Mesenteric fat pad (tissue), 1 donor: ENCODE measurements at regions not wholly inside any gene's neighbourhood (a gene's known extent, or its start where the extent isn't known, plus 50 kb on each side); places are given as distances from the start of the nearest gene placed in this dataset.
"Not testable (repeated sequence)": the region's sequence is repeated elsewhere in the genome, so short reads cannot be mapped to it uniquely, and the experiment has no call there.

Experiments used
- DNase-seq: peaks from one replicate; pipeline ENCODE4 v3.0.0-alpha.2; 2020; ENCODE audit warnings: low spot score
- donor health status: DM: yes; HTN: yes; CAD: no.

- DNase-seq, result no peak
These were observed 135.8 kb upstream of the FOXD4L5 start for GRCh38 chr9:65420771-65421170.

- not testable (repeated sequence) for DNase-seq
These were observed 134.0 kb upstream of the FOXD4L5 start for GRCh38 chr9:65418966-65419365.

- not testable (repeated sequence) for DNase-seq
These were observed 131.9 kb upstream of the FOXD4L5 start for GRCh38 chr9:65416948-65417347.

GRCh38 chr9:65414249-65414648, 129.2 kb upstream of the FOXD4L5 start:
- not testable (repeated sequence) for DNase-seq

- DNase-seq, result not testable (repeated sequence)
These were observed 128.4 kb upstream of the FOXD4L5 start for GRCh38 chr9:65413371-65413770.

- no peak for DNase-seq
These were observed 126.9 kb upstream of the FOXD4L5 start for GRCh38 chr9:65411901-65412300.

GRCh38 chr9:65411336-65411735, 126.3 kb upstream of the FOXD4L5 start:
- no peak for DNase-seq

GRCh38 chr9:65410926-65411325, 125.9 kb upstream of the FOXD4L5 start:
- no peak for DNase-seq

GRCh38 chr9:65409471-65409980, 124.5 kb upstream of the FOXD4L5 start:
- no peak for DNase-seq

GRCh38 chr9:65408806-65409205, 123.8 kb upstream of the FOXD4L5 start:
- not testable (repeated sequence) for DNase-seq

- not testable (repeated sequence) for DNase-seq
These were observed 121.6 kb upstream of the FOXD4L5 start for GRCh38 chr9:65406625-65407024.

- DNase-seq, result not testable (repeated sequence)
These were observed 120.8 kb upstream of the FOXD4L5 start for GRCh38 chr9:65405766-65406165.

GRCh38 chr9:65405253-65405652, 120.2 kb upstream of the FOXD4L5 start:
- DNase-seq, result no peak

- peak; percentile 72 for DNase-seq
These were observed 119.4 kb upstream of the FOXD4L5 start for GRCh38 chr9:65404232-65405006.

- DNase-seq, result peak; percentile 79
These were observed 118.7 kb upstream of the FOXD4L5 start for GRCh38 chr9:65403721-65404120.

GRCh38 chr9:65403072-65403471, 118.1 kb upstream of the FOXD4L5 start:
- DNase-seq, result peak; percentile 81

- peak; percentile 82 for DNase-seq
These were observed 117.3 kb upstream of the FOXD4L5 start for GRCh38 chr9:65402206-65402870.

GRCh38 chr9:65401456-65402045, 116.5 kb upstream of the FOXD4L5 start:
- DNase-seq, result peak; percentile 60

GRCh38 chr9:65400886-65401285, 115.9 kb upstream of the FOXD4L5 start:
- peak; percentile 81 for DNase-seq

GRCh38 chr9:65397763-65398719, 113.0 kb upstream of the FOXD4L5 start:
- DNase-seq, result peak; percentile 84

- DNase-seq, result not testable (repeated sequence)
These were observed 112.2 kb upstream of the FOXD4L5 start for GRCh38 chr9:65397226-65397625.
